HEK293 (cell line): ENCODE measurements at regions not wholly inside any gene's neighbourhood (a gene's known extent, or its start where the extent isn't known, plus 50 kb on each side); places are given as distances from the start of the nearest gene placed in this dataset.

Source experiments
- CTCF ChIA-PET: fragments of 350-600 bp; formaldehyde crosslinking; extraction: SDS; loops from one replicate; lab custom pipeline; 2021; ENCODE audit warnings: antibody characterized with exemption; lab: Yijun Ruan, JAX
- POLR2A ChIA-PET: fragments of 300-600 bp; formaldehyde crosslinking; extraction: SDS; loops from one replicate; lab custom pipeline; 2020; ENCODE audit warnings: antibody characterized with exemption, inconsistent platforms; lab: Yijun Ruan, JAX
- H3K27ac ChIP-seq: fragments of 200-500 bp; sonication (Bioruptor generic); 2 replicates; pipeline ENCODE4 v1.5.1; 2014; ENCODE audit warnings: low read depth, low read length, control low read depth, inconsistent platforms; ENCODE audit errors: extremely low read depth
- H3K36me3 ChIP-seq, 2 experiments: fragments of 200-500 bp in 1 of 2; sonication (Bioruptor generic) in 1 of 2; 1 replicate in 1 of 2; 2 replicates in 1 of 2; pipeline ENCODE4 v1.5.1; 2014 to 2017; ENCODE audit warnings: inconsistent platforms in 2 of 2, low read length in 2 of 2; ENCODE audit not compliant: control insufficient read depth in 2 of 2, insufficient read depth in 1 of 2
- H3K4me1 ChIP-seq: fragments of 200-500 bp; sonication (Bioruptor generic); 2 replicates; pipeline ENCODE4 v1.5.1; 2014; ENCODE audit warnings: mild to moderate bottlenecking, low read length, inconsistent platforms; ENCODE audit not compliant: control insufficient read depth, insufficient read depth
- H3K4me3 ChIP-seq: 2 replicates; pipeline ENCODE4 v1.5.1; 2011; ENCODE audit warnings: low read depth, mild to moderate bottlenecking, control low read depth, low read length, moderate library complexity
- H3K9me3 ChIP-seq: fragments of 200-500 bp; sonication (Bioruptor generic); 2 replicates; pipeline ENCODE4 v1.5.1; 2014; ENCODE audit warnings: low read depth, low read length, inconsistent platforms; ENCODE audit not compliant: control insufficient read depth, insufficient read depth
- GLIS1 ChIP-seq: fragments of 450-650 bp; formaldehyde crosslinking; IDR thresholded peaks from 2 replicates; pipeline ENCODE4 v1.5.1; 2016; ENCODE audit warnings: missing biosample characterization, missing genetic modification characterization
- INSM2 ChIP-seq: fragments of 450-650 bp; formaldehyde crosslinking; IDR thresholded peaks from 2 replicates; pipeline ENCODE4 v1.5.1; 2016; ENCODE audit warnings: missing biosample characterization, missing genetic modification characterization
- PRDM10 ChIP-seq: fragments of 450-650 bp; formaldehyde crosslinking; IDR thresholded peaks from 2 replicates; pipeline ENCODE4 v1.5.1; 2016; ENCODE audit warnings: missing biosample characterization, missing genetic modification characterization
- PRDM4 ChIP-seq: fragments of 450-650 bp; formaldehyde crosslinking; IDR thresholded peaks from 2 replicates; pipeline ENCODE4 v1.5.1; 2017; ENCODE audit warnings: missing biosample characterization, missing genetic modification characterization
- SP3 ChIP-seq: fragments of 450-650 bp; formaldehyde crosslinking; IDR thresholded peaks from 2 replicates; pipeline ENCODE4 v1.5.1; 2016; ENCODE audit warnings: missing biosample characterization, missing genetic modification characterization
- SP7 ChIP-seq: fragments of 450-650 bp; formaldehyde crosslinking; IDR thresholded peaks from 2 replicates; pipeline ENCODE4 v1.5.1; 2016; ENCODE audit warnings: missing biosample characterization, missing genetic modification characterization
- YY2 ChIP-seq: fragments of 450-650 bp; formaldehyde crosslinking; IDR thresholded peaks from 2 replicates; pipeline ENCODE4 v1.5.1; 2016; ENCODE audit warnings: missing biosample characterization, missing genetic modification characterization
- ZBTB26 ChIP-seq: fragments of 450-650 bp; formaldehyde crosslinking; optimal IDR thresholded peaks from 2 replicates; pipeline ENCODE3; 2016; ENCODE audit warnings: missing biosample characterization, mild to moderate bottlenecking, missing genetic modification characterization
- ZFP37 ChIP-seq: fragments of 450-650 bp; formaldehyde crosslinking; IDR thresholded peaks from 2 replicates; pipeline ENCODE4 v1.5.1; 2016; ENCODE audit warnings: missing biosample characterization, missing genetic modification characterization
- ZNF10 ChIP-seq: fragments of 450-650 bp; formaldehyde crosslinking; IDR thresholded peaks from 2 replicates; pipeline ENCODE4 v1.5.1; 2017; ENCODE audit warnings: missing biosample characterization, missing genetic modification characterization
- ZNF184 ChIP-seq: fragments of 450-650 bp; IDR thresholded peaks from 2 replicates; pipeline ENCODE4 v1.5.1; 2018; ENCODE audit warnings: missing biosample characterization, mild to moderate bottlenecking, missing genetic modification characterization
- ZNF24 ChIP-seq: fragments of 450-650 bp; formaldehyde crosslinking; IDR thresholded peaks from 2 replicates; pipeline ENCODE4 v1.5.1; 2016; ENCODE audit warnings: missing biosample characterization, missing genetic modification characterization
- ZNF266 ChIP-seq: fragments of 450-650 bp; formaldehyde crosslinking; IDR thresholded peaks from 2 replicates; pipeline ENCODE4 v1.5.1; 2016; ENCODE audit warnings: missing biosample characterization, missing genetic modification characterization, low read depth
- ZNF366 ChIP-seq: fragments of 450-650 bp; formaldehyde crosslinking; conservative IDR thresholded peaks from 2 replicates; pipeline ENCODE4 v1.5.1; 2016; ENCODE audit warnings: missing biosample characterization, missing genetic modification characterization
- ZNF398 ChIP-seq: fragments of 450-650 bp; formaldehyde crosslinking; IDR thresholded peaks from 2 replicates; pipeline ENCODE4 v1.5.1; 2017; ENCODE audit warnings: missing biosample characterization, missing genetic modification characterization
- ZNF521 ChIP-seq: fragments of 450-650 bp; formaldehyde crosslinking; IDR thresholded peaks from 2 replicates; pipeline ENCODE4 v1.5.1; 2017; ENCODE audit warnings: missing biosample characterization, mild to moderate bottlenecking, missing genetic modification characterization
- ZNF548 ChIP-seq: fragments of 450-650 bp; formaldehyde crosslinking; IDR thresholded peaks from 2 replicates; pipeline ENCODE4 v1.5.1; 2016; ENCODE audit warnings: missing biosample characterization, missing genetic modification characterization
- ZNF600 ChIP-seq: fragments of 450-650 bp; formaldehyde crosslinking; IDR thresholded peaks from 2 replicates; pipeline ENCODE4 v1.5.1; 2016; ENCODE audit warnings: missing biosample characterization, missing genetic modification characterization
- ZNF629 ChIP-seq: fragments of 450-650 bp; formaldehyde crosslinking; IDR thresholded peaks from 2 replicates; pipeline ENCODE4 v1.5.1; 2017; ENCODE audit warnings: missing biosample characterization, missing genetic modification characterization
- ZNF692 ChIP-seq: fragments of 450-650 bp; formaldehyde crosslinking; IDR thresholded peaks from 2 replicates; pipeline ENCODE4 v1.5.1; 2016; ENCODE audit warnings: missing biosample characterization, missing genetic modification characterization
- ZNF837 ChIP-seq: fragments of 450-650 bp; formaldehyde crosslinking; IDR thresholded peaks from 2 replicates; pipeline ENCODE4 v1.5.1; 2016; ENCODE audit warnings: missing biosample characterization, missing genetic modification characterization
- ZXDB ChIP-seq: fragments of 450-650 bp; formaldehyde crosslinking; IDR thresholded peaks from 2 replicates; pipeline ENCODE4 v1.5.1; 2016; ENCODE audit warnings: missing biosample characterization, missing genetic modification characterization

GRCh38 chr10:33803248-33803647, 468.8 kb upstream of the NRP1 start:
- H3K27ac ChIP-seq: no peak overlapping the region
- H3K4me1 ChIP-seq: peaks cover 2% of the 10 kb centered on the region; the same call in 1 of the 2 replicates
- ChIA-PET POLR2A (no interaction called here), CTCF (interaction anchor here (1.2 kb wide), 1 partner anchor 471 kb away, joined by 4 read pairs; no protein-coding TSS in a partner anchor)
- no peaks in the 10 kb centered on the region for H3K9me3 ChIP-seq
- H3K36me3 ChIP-seq: no peaks in the 10 kb centered on the region
- TF ChIP-seq ZNF366 (peak; percentile 50), ZNF548 (tag by site-specific recombination) (no peak), GLIS1 (peak; percentile 82), SP7 (no peak), ZXDB (tag by site-specific recombination) (peak; percentile 67), ZNF629 (0 out of 2 replicates have a peak, but pooled peaks have one; percentile 27), PRDM10 (tag by site-specific recombination) (peak; percentile 33; the same call in 1 of the 2 replicates), ZNF184 (tag by site-specific recombination) (peak; percentile 46; the same call in 1 of the 2 replicates), ZNF10 (tag by site-specific recombination) (0 out of 2 replicates have a peak, but pooled peaks have one; percentile 45), ZNF24 (0 out of 2 replicates have a peak, but pooled peaks have one; percentile 28), ZNF600 (tag by site-specific recombination) (peak; percentile 83), YY2 (no peak)
- TF ChIP-seq, all 188 proteins: peak for 9
- no peak overlapping the region for H3K4me3 ChIP-seq

GRCh38 chr10:33802566-33802965, 468.1 kb upstream of the NRP1 start:
- peaks cover 2% of the 10 kb centered on the region; the same call in 1 of the 2 replicates for H3K4me1 ChIP-seq
- no peaks in the 10 kb centered on the region for H3K36me3 ChIP-seq
- H3K27ac ChIP-seq: no peak overlapping the region
- CTCF ChIA-PET: interaction anchor here (0.6 to 1.3 kb wide), 3 partner anchors 470 to 1297 kb away, joined by 3 to 4 read pairs (median 4); no protein-coding TSS in a partner anchor
- POLR2A ChIA-PET: no interaction called here
- TF ChIP-seq ZNF629: no peak
- TF ChIP-seq INSM2 (tag by site-specific recombination): no peak
- no peak for TF ChIP-seq ZBTB26 (tag by site-specific recombination)
- TF ChIP-seq ZNF837: no peak
- no peak for TF ChIP-seq ZNF266 (tag by site-specific recombination)
- TF ChIP-seq SP3 (tag by site-specific recombination): no peak
- TF ChIP-seq ZNF548 (tag by site-specific recombination): no peak
- TF ChIP-seq ZFP37 (tag by site-specific recombination): no peak
- TF ChIP-seq ZNF398 (tag by site-specific recombination): no peak
- TF ChIP-seq PRDM4: no peak
- TF ChIP-seq ZNF692 (tag by site-specific recombination): no peak
- TF ChIP-seq ZNF521 (tag by site-specific recombination): no peak
- no peaks in the 10 kb centered on the region for H3K9me3 ChIP-seq
- H3K4me3 ChIP-seq: no peak overlapping the region
